ENCODE measurements at regions not wholly inside any gene's neighbourhood (a gene's known extent, or its start where the extent isn't known, plus 50 kb on each side); places are given as distances from the start of the nearest gene placed in this dataset.
"Not testable (repeated sequence)": the region's sequence is repeated elsewhere in the genome, so short reads cannot be mapped to it uniquely, and the experiment has no call there.

- DNase-seq (ENCODE audit: low read depth), result no peak
- no peak overlapping the region for H3K4me3 ChIP-seq (replicated peaks; ENCODE audit: low read depth, low read length)
- no peak for TF ChIP-seq CTCF (IDR thresholded peaks at IDR 0.05; ENCODE audit: low read length, missing control alignments)
Observed at GRCh38 chr1:229859026-229859425, 208.0 kb upstream of the GALNT2 start.

- no peak for TF ChIP-seq CTCF (IDR thresholded peaks at IDR 0.05; ENCODE audit: low read length, missing control alignments)
- H3K4me3 ChIP-seq (replicated peaks; ENCODE audit: low read depth, low read length), result no peak overlapping the region
- DNase-seq (ENCODE audit: low read depth), result no peak
Observed at GRCh38 chr1:229860926-229861325, 206.1 kb upstream of the GALNT2 start.

GRCh38 chr1:229862017-229862774, 204.8 kb upstream of the GALNT2 start:
- no peak overlapping the region for H3K4me3 ChIP-seq (replicated peaks; ENCODE audit: low read depth, low read length)
- no peak for TF ChIP-seq CTCF (IDR thresholded peaks at IDR 0.05; ENCODE audit: low read length, missing control alignments)
- no peak for DNase-seq (ENCODE audit: low read depth)

GRCh38 chr1:229863651-229864545, 203.1 kb upstream of the GALNT2 start:
- TF ChIP-seq CTCF (IDR thresholded peaks at IDR 0.05; ENCODE audit: low read length, missing control alignments), result no peak
- no peak overlapping the region for H3K4me3 ChIP-seq (replicated peaks; ENCODE audit: low read depth, low read length)
- DNase-seq (ENCODE audit: low read depth), result no peak

- DNase-seq (ENCODE audit: low read depth), result no peak
- no peak for TF ChIP-seq CTCF (IDR thresholded peaks at IDR 0.05; ENCODE audit: low read length, missing control alignments)
Observed at GRCh38 chr1:229864686-229865230, 202.3 kb upstream of the GALNT2 start.

GRCh38 chr1:229865321-229865720, 201.7 kb upstream of the GALNT2 start:
- not testable (repeated sequence) for H3K4me3 ChIP-seq (replicated peaks; ENCODE audit: low read depth, low read length); DNase-seq (ENCODE audit: low read depth)

More at GRCh38 chr1:229864686-229865230, 202.3 kb upstream of the GALNT2 start:
- no peak overlapping the region for H3K4me3 ChIP-seq (replicated peaks; ENCODE audit: low read depth, low read length)

GRCh38 chr1:229867726-229868125, 199.3 kb upstream of the GALNT2 start:
- H3K4me3 ChIP-seq (replicated peaks; ENCODE audit: low read depth, low read length), result no peak overlapping the region
- DNase-seq (ENCODE audit: low read depth), result no peak
- TF ChIP-seq CTCF (IDR thresholded peaks at IDR 0.05; ENCODE audit: low read length, missing control alignments), result no peak
